Endothelial cell (in vitro differentiated cells): ENCODE measurements at regions not wholly inside any gene's neighbourhood (a gene's known extent, or its start where the extent isn't known, plus 50 kb on each side); places are given as distances from the start of the nearest gene placed in this dataset.

Source experiments
- DNase-seq: peaks from one replicate; pipeline ENCODE4 v3.0.0; 2021; ENCODE audit warnings: low spot score
- H3K27ac Mint-ChIP-seq: one replicate; pipeline ENCODE4 v1.8.0; 2021; ENCODE audit warnings: mixed read lengths, inconsistent platforms; ENCODE audit not compliant: unreplicated experiment
- H3K27me3 Mint-ChIP-seq: one replicate; pipeline ENCODE4 v1.8.0; 2021; ENCODE audit warnings: mild to moderate bottlenecking, moderate library complexity, mixed read lengths, inconsistent platforms; ENCODE audit not compliant: unreplicated experiment
- H3K36me3 Mint-ChIP-seq: one replicate; pipeline ENCODE4 v1.8.0; 2021; ENCODE audit warnings: mild to moderate bottlenecking, low read depth, mixed read lengths, inconsistent platforms; ENCODE audit not compliant: unreplicated experiment
- H3K4me1 Mint-ChIP-seq: one replicate; pipeline ENCODE4 v1.8.0; 2021; ENCODE audit warnings: mild to moderate bottlenecking, mixed read lengths, inconsistent platforms; ENCODE audit not compliant: unreplicated experiment
- H3K4me3 Mint-ChIP-seq: one replicate; pipeline ENCODE4 v1.8.0; 2021; ENCODE audit warnings: mild to moderate bottlenecking, mixed read lengths, inconsistent platforms; ENCODE audit not compliant: unreplicated experiment
- H3K9me3 Mint-ChIP-seq: one replicate; pipeline ENCODE4 v1.8.0; 2021; ENCODE audit warnings: mixed read lengths, inconsistent platforms; ENCODE audit not compliant: unreplicated experiment
- TF ChIP-seq, protein P1 (sequence below): fragments of 200-600 bp; sonication (generic); IDR thresholded peaks from one replicate; pipeline ENCODE4 v1.5.0; 2021; ENCODE audit warnings: antibody characterized with exemption; ENCODE audit not compliant: unreplicated experiment

DNA sequence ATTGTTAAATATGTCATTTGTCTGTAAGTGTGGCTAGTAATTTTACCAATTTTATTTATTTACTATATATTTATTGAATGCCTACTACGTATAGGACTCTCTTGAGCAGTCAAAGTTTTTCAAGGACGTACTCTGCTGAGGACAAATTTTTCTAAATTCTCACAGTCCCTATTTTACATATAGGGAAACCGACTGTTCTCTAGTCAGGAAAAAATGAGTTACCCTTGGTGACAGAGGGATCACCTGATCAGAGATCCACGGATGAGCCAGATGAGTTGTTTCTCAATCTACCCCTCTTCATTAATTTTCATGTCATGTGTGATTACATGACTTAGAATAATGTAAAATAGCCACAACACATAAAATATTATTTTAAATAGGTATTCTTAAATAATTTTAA lies 96.2 kb upstream of the SLC38A2 start:
- H3K27ac Mint-ChIP-seq: no peak overlapping the region
- peaks cover 3% of the 10 kb centered on the region for H3K36me3 Mint-ChIP-seq
- peaks cover 10% of the 10 kb centered on the region for H3K4me1 Mint-ChIP-seq
- H3K4me3 Mint-ChIP-seq: no peak overlapping the region
- no peaks in the 10 kb centered on the region for H3K27me3 Mint-ChIP-seq
- DNase-seq: no peak
- H3K9me3 Mint-ChIP-seq: no peaks in the 10 kb centered on the region
- TF ChIP-seq, protein P1, sequence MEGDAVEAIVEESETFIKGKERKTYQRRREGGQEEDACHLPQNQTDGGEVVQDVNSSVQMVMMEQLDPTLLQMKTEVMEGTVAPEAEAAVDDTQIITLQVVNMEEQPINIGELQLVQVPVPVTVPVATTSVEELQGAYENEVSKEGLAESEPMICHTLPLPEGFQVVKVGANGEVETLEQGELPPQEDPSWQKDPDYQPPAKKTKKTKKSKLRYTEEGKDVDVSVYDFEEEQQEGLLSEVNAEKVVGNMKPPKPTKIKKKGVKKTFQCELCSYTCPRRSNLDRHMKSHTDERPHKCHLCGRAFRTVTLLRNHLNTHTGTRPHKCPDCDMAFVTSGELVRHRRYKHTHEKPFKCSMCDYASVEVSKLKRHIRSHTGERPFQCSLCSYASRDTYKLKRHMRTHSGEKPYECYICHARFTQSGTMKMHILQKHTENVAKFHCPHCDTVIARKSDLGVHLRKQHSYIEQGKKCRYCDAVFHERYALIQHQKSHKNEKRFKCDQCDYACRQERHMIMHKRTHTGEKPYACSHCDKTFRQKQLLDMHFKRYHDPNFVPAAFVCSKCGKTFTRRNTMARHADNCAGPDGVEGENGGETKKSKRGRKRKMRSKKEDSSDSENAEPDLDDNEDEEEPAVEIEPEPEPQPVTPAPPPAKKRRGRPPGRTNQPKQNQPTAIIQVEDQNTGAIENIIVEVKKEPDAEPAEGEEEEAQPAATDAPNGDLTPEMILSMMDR: no peak

DNA sequence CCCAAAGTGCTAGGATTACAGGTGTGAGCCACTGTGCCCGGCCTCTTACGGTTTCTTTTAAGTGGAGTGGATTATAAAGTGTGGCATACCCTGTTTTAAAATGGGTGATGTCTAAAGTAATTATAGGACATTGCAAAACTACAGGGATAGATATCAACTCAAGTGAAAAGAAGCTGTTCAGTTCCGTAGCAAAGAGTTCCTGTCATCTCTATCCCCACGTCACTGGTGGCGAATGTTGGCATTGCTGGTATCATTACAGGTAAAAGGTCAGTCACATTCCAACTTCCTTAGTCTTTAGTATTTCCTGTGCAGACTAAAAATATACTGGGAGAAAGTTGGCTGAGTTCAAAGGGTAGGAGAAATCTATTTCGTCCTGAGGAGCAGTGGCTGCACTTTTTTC lies 95.6 kb upstream of the SLC38A2 start:
- TF ChIP-seq, protein P1: no peak
- Mint-ChIP-seq H3K4me1 (peaks cover 6% of the 10 kb centered on the region), H3K4me3 (no peak overlapping the region), H3K27me3 (no peaks in the 10 kb centered on the region), H3K9me3 (no peaks in the 10 kb centered on the region), H3K36me3 (peaks cover 3% of the 10 kb centered on the region), H3K27ac (no peak overlapping the region)
- no peak for DNase-seq

DNA sequence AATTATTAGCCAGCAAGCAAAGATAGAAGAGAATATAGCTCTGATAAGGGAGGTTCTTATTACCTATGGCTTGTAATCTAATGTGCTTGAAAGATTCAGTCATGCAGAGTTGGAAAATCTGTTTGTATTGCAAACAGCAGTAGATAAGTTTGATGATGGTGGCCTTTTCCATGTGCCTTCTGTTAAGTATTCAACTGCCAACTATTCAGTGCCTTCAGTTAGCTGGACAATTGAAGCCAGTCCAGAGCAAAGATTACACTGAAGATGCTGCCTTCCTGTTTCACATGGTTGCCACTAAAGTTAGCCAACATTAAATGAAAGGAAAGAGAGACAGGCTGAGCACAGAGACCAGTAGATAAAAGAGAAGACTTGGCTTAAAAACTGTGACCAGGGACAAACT lies 92.7 kb upstream of the SLC38A2 start:
- H3K9me3 Mint-ChIP-seq: no peaks in the 10 kb centered on the region
- DNase-seq: no peak
- no peak overlapping the region for H3K4me3 Mint-ChIP-seq
- H3K27me3 Mint-ChIP-seq: no peaks in the 10 kb centered on the region
- H3K27ac Mint-ChIP-seq: no peak overlapping the region
- TF ChIP-seq, protein P1: no peak
- peaks cover 3% of the 10 kb centered on the region for H3K36me3 Mint-ChIP-seq
- peaks cover 10% of the 10 kb centered on the region for H3K4me1 Mint-ChIP-seq

DNA sequence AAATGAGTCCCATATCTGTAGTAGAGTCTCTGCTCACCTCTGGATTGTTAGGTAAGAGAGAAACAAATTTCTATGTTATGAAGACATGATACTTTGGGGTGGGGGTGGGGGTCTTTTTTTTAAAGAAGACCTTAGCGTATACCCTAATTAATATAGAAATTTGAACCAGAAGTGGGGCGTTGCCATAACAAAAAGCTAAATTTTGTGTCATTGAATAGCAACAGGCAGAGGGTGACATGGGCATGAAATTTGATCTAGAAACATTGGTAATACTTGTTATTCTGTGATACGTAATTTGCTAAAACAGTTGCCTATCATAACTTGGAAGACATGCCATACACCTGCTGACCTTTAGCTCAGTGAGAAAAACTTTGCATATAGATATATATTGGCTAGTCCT lies 92.3 kb upstream of the SLC38A2 start:
- DNase-seq: no peak
- Mint-ChIP-seq H3K4me3 (no peak overlapping the region), H3K36me3 (peaks cover 3% of the 10 kb centered on the region), H3K27ac (no peak overlapping the region), H3K9me3 (no peaks in the 10 kb centered on the region), H3K27me3 (no peaks in the 10 kb centered on the region), H3K4me1 (peaks cover 14% of the 10 kb centered on the region)
- TF ChIP-seq, protein P1: no peak

DNA sequence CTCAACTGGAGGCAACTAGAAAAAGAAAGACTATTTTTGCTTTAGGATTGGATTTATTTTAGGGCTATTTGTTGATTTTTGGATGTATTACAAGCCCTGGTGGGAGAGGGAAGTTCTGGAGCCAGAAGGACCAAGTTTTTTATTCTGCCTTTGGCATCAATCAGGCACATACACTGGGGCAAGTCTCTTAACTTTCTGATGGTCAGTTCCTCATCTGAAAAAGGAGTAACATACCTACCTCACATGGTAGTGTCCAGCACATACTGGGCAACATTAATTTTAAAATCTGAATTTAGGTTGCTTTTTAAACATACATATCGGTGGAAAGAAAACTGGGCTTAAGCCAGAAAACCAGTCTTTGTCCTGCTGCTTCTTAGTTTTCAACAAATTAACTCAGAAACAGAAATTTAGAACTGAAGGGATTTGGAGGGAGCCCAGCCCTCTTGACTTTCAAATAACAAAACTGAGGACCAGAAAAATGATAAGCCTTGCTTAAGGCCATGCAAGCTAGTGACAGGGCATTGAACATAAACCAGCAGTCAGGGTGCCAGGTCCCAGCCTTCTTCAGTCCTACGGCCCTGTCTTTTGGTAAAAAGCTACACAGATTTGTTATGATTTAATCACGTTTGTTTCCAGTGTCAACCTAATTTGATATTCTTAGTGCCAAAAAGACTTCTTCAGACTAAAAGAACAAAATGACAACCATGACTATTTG lies 90.2 kb upstream of the SLC38A2 start:
- Mint-ChIP-seq H3K4me3 (no peak overlapping the region), H3K9me3 (no peaks in the 10 kb centered on the region), H3K27ac (no peak overlapping the region), H3K4me1 (peaks cover 22% of the 10 kb centered on the region), H3K36me3 (peaks cover 3% of the 10 kb centered on the region), H3K27me3 (peaks cover 2% of the 10 kb centered on the region)
- DNase-seq: no peak
- TF ChIP-seq, protein P1: no peak
